HEK293 (cell line): ENCODE measurements at regions not wholly inside any gene's neighbourhood (a gene's known extent, or its start where the extent isn't known, plus 50 kb on each side); places are given as distances from the start of the nearest gene placed in this dataset.

ENCODE experiments used
- CTCF ChIA-PET: fragments of 350-600 bp; formaldehyde crosslinking; extraction: SDS; loops from one replicate; lab custom pipeline; 2021; ENCODE audit warnings: antibody characterized with exemption; lab: Yijun Ruan, JAX
- POLR2A ChIA-PET: fragments of 300-600 bp; formaldehyde crosslinking; extraction: SDS; loops from one replicate; lab custom pipeline; 2020; ENCODE audit warnings: antibody characterized with exemption, inconsistent platforms; lab: Yijun Ruan, JAX
- H3K27ac ChIP-seq: fragments of 200-500 bp; sonication (Bioruptor generic); 2 replicates; pipeline ENCODE4 v1.5.1; 2014; ENCODE audit warnings: low read depth, low read length, control low read depth, inconsistent platforms; ENCODE audit errors: extremely low read depth
- H3K36me3 ChIP-seq, 2 experiments: fragments of 200-500 bp in 1 of 2; sonication (Bioruptor generic) in 1 of 2; 1 replicate in 1 of 2; 2 replicates in 1 of 2; pipeline ENCODE4 v1.5.1; 2014 to 2017; ENCODE audit warnings: inconsistent platforms in 2 of 2, low read length in 2 of 2; ENCODE audit not compliant: control insufficient read depth in 2 of 2, insufficient read depth in 1 of 2
- H3K4me1 ChIP-seq: fragments of 200-500 bp; sonication (Bioruptor generic); 2 replicates; pipeline ENCODE4 v1.5.1; 2014; ENCODE audit warnings: mild to moderate bottlenecking, low read length, inconsistent platforms; ENCODE audit not compliant: control insufficient read depth, insufficient read depth
- H3K4me3 ChIP-seq: 2 replicates; pipeline ENCODE4 v1.5.1; 2011; ENCODE audit warnings: low read depth, mild to moderate bottlenecking, control low read depth, low read length, moderate library complexity
- H3K9me3 ChIP-seq: fragments of 200-500 bp; sonication (Bioruptor generic); 2 replicates; pipeline ENCODE4 v1.5.1; 2014; ENCODE audit warnings: low read depth, low read length, inconsistent platforms; ENCODE audit not compliant: control insufficient read depth, insufficient read depth
- GLI4 ChIP-seq: fragments of 450-650 bp; formaldehyde crosslinking; IDR thresholded peaks from 2 replicates; pipeline ENCODE4 v1.5.1; 2016; ENCODE audit warnings: missing biosample characterization, missing genetic modification characterization
- OVOL3 ChIP-seq: fragments of 450-650 bp; formaldehyde crosslinking; IDR thresholded peaks from 2 replicates; pipeline ENCODE4 v1.5.1; 2016; ENCODE audit warnings: missing biosample characterization, missing genetic modification characterization
- ZBTB11 ChIP-seq: fragments of 450-650 bp; formaldehyde crosslinking; conservative IDR thresholded peaks from 2 replicates; pipeline ENCODE4 v1.5.1; 2016; ENCODE audit warnings: low read depth, missing biosample characterization, missing genetic modification characterization
- ZBTB49 ChIP-seq: fragments of 450-650 bp; formaldehyde crosslinking; IDR thresholded peaks from 2 replicates; pipeline ENCODE4 v1.5.1; 2016; ENCODE audit warnings: missing biosample characterization, missing genetic modification characterization, low read depth
- ZBTB6 ChIP-seq: fragments of 450-650 bp; formaldehyde crosslinking; IDR thresholded peaks from 2 replicates; pipeline ENCODE4 v1.5.1; 2017; ENCODE audit warnings: missing biosample characterization, missing genetic modification characterization
- ZEB2 ChIP-seq: fragments of 450-650 bp; formaldehyde crosslinking; IDR thresholded peaks from 2 replicates; pipeline ENCODE4 v1.5.1; 2016; ENCODE audit warnings: missing biosample characterization, missing genetic modification characterization
- ZNF132 ChIP-seq: fragments of 450-650 bp; formaldehyde crosslinking; IDR thresholded peaks from 2 replicates; pipeline ENCODE4 v1.5.1; 2017; ENCODE audit warnings: missing biosample characterization, missing genetic modification characterization, borderline replicate concordance
- ZNF148 ChIP-seq: fragments of 450-650 bp; formaldehyde crosslinking; IDR thresholded peaks from 2 replicates; pipeline ENCODE4 v1.5.0; 2017; ENCODE audit warnings: missing biosample characterization, missing genetic modification characterization, borderline replicate concordance
- ZNF248 ChIP-seq: fragments of 450-650 bp; formaldehyde crosslinking; IDR thresholded peaks from 2 replicates; pipeline ENCODE4 v1.5.1; 2017; ENCODE audit warnings: missing biosample characterization, missing genetic modification characterization
- ZNF366 ChIP-seq: fragments of 450-650 bp; formaldehyde crosslinking; conservative IDR thresholded peaks from 2 replicates; pipeline ENCODE4 v1.5.1; 2016; ENCODE audit warnings: missing biosample characterization, missing genetic modification characterization
- ZNF394 ChIP-seq: fragments of 450-650 bp; formaldehyde crosslinking; IDR thresholded peaks from 2 replicates; pipeline ENCODE4 v1.5.1; 2016; ENCODE audit warnings: missing biosample characterization, missing genetic modification characterization, mild to moderate bottlenecking, moderate library complexity, borderline replicate concordance
- ZNF548 ChIP-seq: fragments of 450-650 bp; formaldehyde crosslinking; IDR thresholded peaks from 2 replicates; pipeline ENCODE4 v1.5.1; 2016; ENCODE audit warnings: missing biosample characterization, missing genetic modification characterization
- ZNF747 ChIP-seq: fragments of 450-650 bp; formaldehyde crosslinking; IDR thresholded peaks from 2 replicates; pipeline ENCODE4 v1.5.1; 2016; ENCODE audit warnings: missing biosample characterization, missing genetic modification characterization
- ZNF837 ChIP-seq: fragments of 450-650 bp; formaldehyde crosslinking; IDR thresholded peaks from 2 replicates; pipeline ENCODE4 v1.5.1; 2016; ENCODE audit warnings: missing biosample characterization, missing genetic modification characterization
- ZSCAN4 ChIP-seq: fragments of 450-650 bp; formaldehyde crosslinking; IDR thresholded peaks from 2 replicates; pipeline ENCODE4 v1.5.1; 2017; ENCODE audit warnings: missing biosample characterization, missing genetic modification characterization

- TF ChIP-seq ZNF248 (tag by site-specific recombination): no peak
- no peak for TF ChIP-seq ZSCAN4 (tag by site-specific recombination)
- no peak for TF ChIP-seq OVOL3 (tag by site-specific recombination)
- no peak for TF ChIP-seq ZNF148 (tag by site-specific recombination)
- no peak for TF ChIP-seq ZBTB11
- TF ChIP-seq ZBTB49: no peak
- TF ChIP-seq ZNF837 (tag by site-specific recombination): no peak
- TF ChIP-seq ZNF366 (tag by site-specific recombination): no peak
- TF ChIP-seq ZBTB6 (tag by site-specific recombination): no peak
- TF ChIP-seq ZNF747 (tag by site-specific recombination): no peak
- TF ChIP-seq GLI4 (tag by site-specific recombination): no peak
- no peak for TF ChIP-seq ZNF132
- TF ChIP-seq ZNF394 (tag by site-specific recombination): no peak
- no peak for TF ChIP-seq ZNF548 (tag by site-specific recombination)
Observed at GRCh38 chr18:41537666-41538065, 417.4 kb upstream of the PIK3C3 start (continued).

GRCh38 chr18:41532344-41533086 lies 422.5 kb upstream of the PIK3C3 start:
- H3K36me3 ChIP-seq: no peaks in the 10 kb centered on the region
- POLR2A ChIA-PET: interaction anchor here (0.6 kb wide), 1 partner anchor 962 kb away, joined by 3 read pairs; no protein-coding TSS in a partner anchor
- CTCF ChIA-PET: interaction anchor here (0.6 to 2.1 kb wide), 5 partner anchors 11 to 397 kb away, joined by 3 to 11 read pairs (median 4); no protein-coding TSS in a partner anchor
- H3K4me3 ChIP-seq: no peak overlapping the region
- H3K9me3 ChIP-seq: no peaks in the 10 kb centered on the region
- TF ChIP-seq ZEB2 (no peak), ZBTB6 (tag by site-specific recombination) (no peak)
- no peak overlapping the region for H3K27ac ChIP-seq
- H3K4me1 ChIP-seq: 0 out of 2 replicates have a peak, but pooled peaks cover 3% of the 10 kb centered on the region
